Gastrocnemius medialis (tissue), 4 donors: ENCODE measurements at regions not wholly inside any gene's neighbourhood (a gene's known extent, or its start where the extent isn't known, plus 50 kb on each side); places are given as distances from the start of the nearest gene placed in this dataset.
"Not testable (repeated sequence)": the region's sequence is repeated elsewhere in the genome, so short reads cannot be mapped to it uniquely, and the experiment has no call there.

Experiments used
- ATAC-seq, 2 donors: fragments of 150-250 bp; one replicate each; pipeline ENCODE4 v1.9.1; 2016
- DNase-seq, 2 donors: peaks; one replicate each; pipeline ENCODE4 v3.0.0-alpha.2; 2019
- H3K27ac ChIP-seq, 4 donors: fragments of 200-600 bp; sonication (generic); 1 replicate in 1 of 4; 2 replicates in 3 of 4; pipeline ENCODE4 v1.5.1; 2016 to 2018; ENCODE audit warnings: mild to moderate bottlenecking in 2 of 4, moderate library complexity in 1 of 4
- H3K27me3 ChIP-seq, 3 donors: fragments of 200-600 bp; sonication (generic) in 2 of 3; 1 replicate in 1 of 3; 2 replicates in 2 of 3; pipeline versions ENCODE4 v1.5.1 to v1.6.0; 2016 to 2019; ENCODE audit warnings: mild to moderate bottlenecking in 1 of 3, moderate library complexity in 1 of 3
- H3K36me3 ChIP-seq, 2 donors: fragments of 200-600 bp; sonication (generic) in 1 of 2; one replicate each; pipeline ENCODE4 v1.5.1; 2017 to 2018
- H3K4me1 ChIP-seq, 2 donors: fragments of 200-600 bp; sonication (generic) in 1 of 2; one replicate each; pipeline ENCODE4 v1.5.1; 2016 to 2017; ENCODE audit warnings: mild to moderate bottlenecking in 2 of 2
- H3K4me3 ChIP-seq, 4 donors: fragments of 200-600 bp; sonication (generic) in 3 of 4; 1 replicate in 1 of 4; 2 replicates in 3 of 4; pipeline ENCODE4 v1.5.1; 2016 to 2019; ENCODE audit warnings: mild to moderate bottlenecking in 2 of 4
- H3K9me3 ChIP-seq, 3 donors: fragments of 200-600 bp; sonication (generic) in 2 of 3; 1 replicate in 1 of 3; 2 replicates in 2 of 3; pipeline ENCODE4 v1.5.1; 2016 to 2019
- POLR2A ChIP-seq, 2 donors: fragments of 450-650 bp; IDR thresholded peaks; one replicate each; pipeline ENCODE4 v1.6.1; 2017; ENCODE audit warnings: antibody characterized with exemption in 2 of 2, mild to moderate bottlenecking in 2 of 2, moderate library complexity in 2 of 2
- in situ Hi-C, 4 donors: fragments of 200-750 bp; cut with MboI; loops; one replicate each; pipeline versions ENCODE4 v1.15.0 to v1.8.0; 2017; ENCODE audit warnings: low sequenced_read_pairs in 4 of 4
- intact Hi-C: fragments of 100-400 bp; cut with DNase I; formaldehyde crosslinking; loops from one replicate; pipeline ENCODE4 v1.15.1; 2023; ENCODE audit warnings: low total_unique reads
- TF ChIP-seq, protein P1 (sequence below), 5 experiments: fragments of 450-650 bp in 3 of 5; fragments of 200-600 bp in 2 of 5; sonication (generic) in 2 of 5; IDR thresholded peaks in 4 of 5; conservative IDR thresholded peaks in 1 of 5; 1 replicate in 4 of 5; 2 replicates in 1 of 5; pipeline ENCODE4 v1.5.1; 2016 to 2019; ENCODE audit warnings: antibody characterized with exemption in 5 of 5, mild to moderate bottlenecking in 3 of 5, moderate library complexity in 3 of 5

DNA sequence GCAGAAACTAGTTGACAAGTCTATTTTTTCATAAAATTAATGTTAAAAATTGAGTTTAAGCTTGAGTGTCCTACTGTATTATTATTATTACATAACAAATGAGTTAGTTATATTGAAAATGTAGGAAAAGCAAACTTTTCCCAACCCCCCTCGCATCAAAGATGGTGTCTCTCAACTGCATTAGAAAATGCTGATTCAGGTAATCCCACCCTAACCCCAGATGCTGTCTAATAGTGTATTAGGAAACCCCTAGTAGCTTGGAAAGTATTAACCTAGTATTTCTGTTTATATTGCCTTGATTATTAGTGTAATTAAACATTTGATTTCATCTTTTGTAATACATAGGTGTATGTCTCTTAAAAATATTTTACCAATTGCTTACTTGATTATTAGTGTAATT is 1120.3 kb downstream of the MRPL39 start:
- DNase-seq (no peak), ATAC-seq (no peak)
- no peak overlapping the region for H3K4me3 ChIP-seq
- H3K27me3 ChIP-seq, result no peaks in the 10 kb centered on the region
- no peak for TF ChIP-seq POLR2A (IDR thresholded peaks at IDR 0.05)
- TF ChIP-seq, protein P1, sequence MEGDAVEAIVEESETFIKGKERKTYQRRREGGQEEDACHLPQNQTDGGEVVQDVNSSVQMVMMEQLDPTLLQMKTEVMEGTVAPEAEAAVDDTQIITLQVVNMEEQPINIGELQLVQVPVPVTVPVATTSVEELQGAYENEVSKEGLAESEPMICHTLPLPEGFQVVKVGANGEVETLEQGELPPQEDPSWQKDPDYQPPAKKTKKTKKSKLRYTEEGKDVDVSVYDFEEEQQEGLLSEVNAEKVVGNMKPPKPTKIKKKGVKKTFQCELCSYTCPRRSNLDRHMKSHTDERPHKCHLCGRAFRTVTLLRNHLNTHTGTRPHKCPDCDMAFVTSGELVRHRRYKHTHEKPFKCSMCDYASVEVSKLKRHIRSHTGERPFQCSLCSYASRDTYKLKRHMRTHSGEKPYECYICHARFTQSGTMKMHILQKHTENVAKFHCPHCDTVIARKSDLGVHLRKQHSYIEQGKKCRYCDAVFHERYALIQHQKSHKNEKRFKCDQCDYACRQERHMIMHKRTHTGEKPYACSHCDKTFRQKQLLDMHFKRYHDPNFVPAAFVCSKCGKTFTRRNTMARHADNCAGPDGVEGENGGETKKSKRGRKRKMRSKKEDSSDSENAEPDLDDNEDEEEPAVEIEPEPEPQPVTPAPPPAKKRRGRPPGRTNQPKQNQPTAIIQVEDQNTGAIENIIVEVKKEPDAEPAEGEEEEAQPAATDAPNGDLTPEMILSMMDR (IDR thresholded peaks at IDR 0.05 in 4 of 5, conservative IDR thresholded peaks at IDR 0.05 in 1 of 5), result no peak
- H3K4me1 ChIP-seq, result no peaks in the 10 kb centered on the region
- intact Hi-C loops (no loop called here), in situ Hi-C loops (no loop called here)
- H3K36me3 ChIP-seq, result no peaks in the 10 kb centered on the region
- H3K27ac ChIP-seq, result no peak overlapping the region
- no peaks in the 10 kb centered on the region for H3K9me3 ChIP-seq

DNA sequence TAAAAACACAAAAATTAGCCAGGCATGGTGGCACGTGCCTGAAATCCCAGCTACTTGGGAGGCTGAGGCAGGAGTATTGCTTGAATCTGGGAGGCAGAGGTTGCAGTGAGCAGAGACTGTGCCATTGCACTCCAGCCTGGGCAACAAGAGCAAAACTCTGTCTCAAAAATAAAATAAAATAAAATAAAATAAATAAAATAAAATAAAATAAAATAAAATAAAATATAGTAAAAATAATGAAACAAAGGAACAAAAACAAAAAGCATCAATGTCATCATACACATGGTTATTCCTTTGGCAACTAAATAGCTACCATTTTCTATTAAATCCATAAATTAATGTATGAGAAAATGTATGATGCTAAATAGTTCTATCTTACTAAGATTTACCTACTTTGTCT is 1123.9 kb downstream of the MRPL39 start:
- H3K4me1 ChIP-seq, ATAC-seq, H3K36me3 ChIP-seq, DNase-seq, intact Hi-C loops, in situ Hi-C loops, H3K9me3 ChIP-seq, H3K27ac ChIP-seq, H3K4me3 ChIP-seq, H3K27me3 ChIP-seq: not testable (repeated sequence)

DNA sequence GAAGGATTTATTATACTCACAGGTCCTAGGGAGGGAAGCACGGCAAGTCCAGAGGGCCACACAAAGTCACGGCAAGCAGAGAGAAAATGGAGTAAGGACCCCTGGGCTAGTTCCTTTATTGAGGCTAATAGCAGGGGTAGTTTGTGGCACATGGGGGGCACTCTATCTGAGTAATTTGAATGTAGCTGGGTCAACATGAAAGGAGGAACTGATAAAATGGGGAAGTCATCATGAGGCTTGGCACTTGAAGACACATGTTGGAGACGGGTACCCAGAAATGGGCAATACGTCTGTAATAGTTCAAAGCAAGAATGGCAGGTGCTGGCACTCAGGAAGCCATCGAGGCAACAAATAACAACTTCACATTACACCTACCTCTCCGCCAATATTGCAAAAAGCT is 1136.4 kb downstream of the MRPL39 start:
- ATAC-seq (no peak), DNase-seq (no peak)
- no peak for TF ChIP-seq POLR2A (IDR thresholded peaks at IDR 0.05)
- TF ChIP-seq, protein P1 (IDR thresholded peaks at IDR 0.05 in 4 of 5, conservative IDR thresholded peaks at IDR 0.05 in 1 of 5), result no peak
- H3K9me3 ChIP-seq, result no peaks in the 10 kb centered on the region
- H3K4me1 ChIP-seq, result no peaks in the 10 kb centered on the region
- H3K27me3 ChIP-seq, result no peaks in the 10 kb centered on the region
- no peak overlapping the region for H3K4me3 ChIP-seq
- H3K27ac ChIP-seq, result no peak overlapping the region
- in situ Hi-C loops, result loop anchor here in 1 of 4 donors (25.0 kb wide), 1 partner anchor 109 kb away; no protein-coding TSS in a partner anchor
- no peaks in the 10 kb centered on the region for H3K36me3 ChIP-seq
- intact Hi-C loops, result no loop called here

DNA sequence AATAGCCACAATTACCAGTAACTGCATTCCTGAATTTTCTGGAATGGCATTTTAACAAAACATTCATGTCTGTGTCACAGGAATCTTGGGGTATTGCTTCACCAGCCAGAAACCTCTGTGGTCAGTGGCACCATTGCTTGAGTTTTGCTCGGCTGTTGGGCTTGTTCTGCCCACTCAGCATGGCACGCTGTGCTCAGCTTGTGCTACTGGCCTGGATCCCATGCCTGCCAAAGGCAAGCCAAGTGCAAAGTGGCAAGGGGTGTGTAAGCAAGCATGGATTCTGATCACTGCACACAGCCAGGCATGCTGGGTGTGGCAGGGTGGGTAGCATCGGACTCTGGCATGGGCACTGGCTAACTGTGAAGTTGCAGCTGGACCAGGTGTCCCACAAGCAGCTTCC is 1150.9 kb downstream of the MRPL39 start:
- no peaks in the 10 kb centered on the region for H3K27me3 ChIP-seq
- no peaks in the 10 kb centered on the region for H3K4me1 ChIP-seq
- no peak overlapping the region for H3K27ac ChIP-seq
- in situ Hi-C loops, result loop anchor here in 1 of 4 donors (25.0 kb wide), 1 partner anchor 94 kb away; no protein-coding TSS in a partner anchor
- H3K4me3 ChIP-seq, result no peak overlapping the region
- no peaks in the 10 kb centered on the region for H3K9me3 ChIP-seq
- no peaks in the 10 kb centered on the region for H3K36me3 ChIP-seq
- intact Hi-C loops, result no loop called here
- ATAC-seq, result no peak
- no peak for DNase-seq
- no peak for TF ChIP-seq POLR2A (IDR thresholded peaks at IDR 0.05)
- TF ChIP-seq, protein P1 (IDR thresholded peaks at IDR 0.05 in 4 of 5, conservative IDR thresholded peaks at IDR 0.05 in 1 of 5), result no peak

DNA sequence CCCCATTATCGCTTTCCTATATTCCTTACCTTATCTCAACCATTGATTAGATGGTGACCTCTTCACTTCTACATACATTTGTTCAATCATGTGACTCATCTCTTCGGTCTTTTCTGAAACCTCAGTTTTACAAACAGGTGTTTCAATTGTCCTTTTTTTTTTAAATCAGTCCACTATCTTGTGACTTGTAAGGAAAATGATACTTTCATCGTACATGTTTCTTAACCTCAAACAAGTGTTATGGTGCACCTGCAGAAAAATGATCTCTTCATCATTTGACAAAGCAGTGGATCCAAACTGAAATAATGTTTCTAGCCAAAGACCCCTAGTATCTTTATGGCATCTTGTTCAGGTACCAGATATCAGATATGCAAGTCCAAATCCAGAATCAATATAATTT is 1157.2 kb downstream of the MRPL39 start:
- intact Hi-C loops (no loop called here), in situ Hi-C loops (loop anchor here in 1 of 4 donors (25.0 kb wide), 1 partner anchor 88 kb away; no protein-coding TSS in a partner anchor)
- no peak for TF ChIP-seq POLR2A (IDR thresholded peaks at IDR 0.05)
- TF ChIP-seq, protein P1 (IDR thresholded peaks at IDR 0.05 in 4 of 5, conservative IDR thresholded peaks at IDR 0.05 in 1 of 5), result no peak
- Histone ChIP-seq H3K27me3 (no peaks in the 10 kb centered on the region), H3K27ac (no peak overlapping the region), H3K9me3 (no peaks in the 10 kb centered on the region), H3K4me3 (no peak overlapping the region), H3K4me1 (no peaks in the 10 kb centered on the region), H3K36me3 (no peaks in the 10 kb centered on the region)
- no peak for DNase-seq
- ATAC-seq, result no peak
